ENCODE measurements at regions not wholly inside any gene's neighbourhood (a gene's known extent, or its start where the extent isn't known, plus 50 kb on each side); places are given as distances from the start of the nearest gene placed in this dataset.

DNA sequence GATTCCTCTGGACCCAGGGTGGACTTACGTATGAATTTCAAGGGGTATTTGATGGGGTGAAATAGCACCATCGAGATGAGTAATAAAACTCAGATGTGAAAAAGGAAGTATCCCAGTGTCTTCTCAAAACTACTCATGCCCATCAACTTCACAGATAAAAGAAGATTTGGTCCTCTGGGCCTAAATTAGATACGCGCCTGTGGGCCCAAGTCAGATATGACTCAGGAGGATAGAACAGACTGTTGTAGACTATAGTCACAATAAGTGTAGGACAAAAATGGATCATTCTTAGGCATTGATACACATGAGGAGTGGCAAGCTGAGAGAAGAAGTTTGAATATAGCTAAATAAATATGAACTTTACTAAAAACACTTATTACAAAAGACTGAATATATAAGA lies 2438.8 kb downstream of the PCDH9 start (continued):
- TF ChIP-seq, protein P1, sequence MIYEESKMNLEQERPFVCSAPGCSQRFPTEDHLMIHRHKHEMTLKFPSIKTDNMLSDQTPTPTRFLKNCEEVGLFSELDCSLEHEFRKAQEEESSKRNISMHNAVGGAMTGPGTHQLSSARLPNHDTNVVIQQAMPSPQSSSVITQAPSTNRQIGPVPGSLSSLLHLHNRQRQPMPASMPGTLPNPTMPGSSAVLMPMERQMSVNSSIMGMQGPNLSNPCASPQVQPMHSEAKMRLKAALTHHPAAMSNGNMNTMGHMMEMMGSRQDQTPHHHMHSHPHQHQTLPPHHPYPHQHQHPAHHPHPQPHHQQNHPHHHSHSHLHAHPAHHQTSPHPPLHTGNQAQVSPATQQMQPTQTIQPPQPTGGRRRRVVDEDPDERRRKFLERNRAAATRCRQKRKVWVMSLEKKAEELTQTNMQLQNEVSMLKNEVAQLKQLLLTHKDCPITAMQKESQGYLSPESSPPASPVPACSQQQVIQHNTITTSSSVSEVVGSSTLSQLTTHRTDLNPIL (CRISPR knock-in tag; IDR thresholded peaks at IDR 0.05; ENCODE audit: low read depth): no peak
- TF ChIP-seq OSR1 (CRISPR knock-in tag; IDR thresholded peaks at IDR 0.05): no peak
- TF ChIP-seq TCF4 (CRISPR knock-in tag; IDR thresholded peaks at IDR 0.05; ENCODE audit: borderline replicate concordance): no peak
- no peak for TF ChIP-seq ZFP3 (CRISPR knock-in tag; IDR thresholded peaks at IDR 0.05)
- TF ChIP-seq SNAI2 (CRISPR knock-in tag; IDR thresholded peaks at IDR 0.05): no peak

DNA sequence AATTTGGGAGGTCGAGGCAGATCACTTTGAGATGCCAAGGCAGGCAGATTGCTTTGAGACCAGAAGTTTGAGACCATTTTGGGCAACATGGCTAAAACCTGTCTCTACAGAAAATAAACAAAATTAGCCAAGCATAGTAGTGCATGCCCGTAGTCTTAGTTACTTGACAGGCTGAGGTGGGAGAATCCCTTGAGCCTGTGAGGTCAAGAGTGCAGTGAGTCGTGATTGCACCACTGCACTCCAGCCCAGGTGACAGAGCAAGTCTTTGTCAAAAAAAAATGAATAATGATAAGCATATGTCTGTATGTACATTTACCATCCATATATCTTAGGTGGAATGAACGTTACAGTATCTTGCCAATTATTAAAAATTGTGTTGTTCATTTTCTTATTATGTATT lies 2447.7 kb downstream of the PCDH9 start:
- no peak for ATAC-seq
- TF ChIP-seq, protein P2, sequence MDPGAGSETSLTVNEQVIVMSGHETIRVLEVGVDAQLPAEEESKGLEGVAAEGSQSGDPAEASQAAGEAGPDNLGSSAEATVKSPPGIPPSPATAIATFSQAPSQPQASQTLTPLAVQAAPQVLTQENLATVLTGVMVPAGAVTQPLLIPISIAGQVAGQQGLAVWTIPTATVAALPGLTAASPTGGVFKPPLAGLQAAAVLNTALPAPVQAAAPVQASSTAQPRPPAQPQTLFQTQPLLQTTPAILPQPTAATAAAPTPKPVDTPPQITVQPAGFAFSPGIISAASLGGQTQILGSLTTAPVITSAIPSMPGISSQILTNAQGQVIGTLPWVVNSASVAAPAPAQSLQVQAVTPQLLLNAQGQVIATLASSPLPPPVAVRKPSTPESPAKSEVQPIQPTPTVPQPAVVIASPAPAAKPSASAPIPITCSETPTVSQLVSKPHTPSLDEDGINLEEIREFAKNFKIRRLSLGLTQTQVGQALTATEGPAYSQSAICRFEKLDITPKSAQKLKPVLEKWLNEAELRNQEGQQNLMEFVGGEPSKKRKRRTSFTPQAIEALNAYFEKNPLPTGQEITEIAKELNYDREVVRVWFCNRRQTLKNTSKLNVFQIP (CRISPR knock-in tag; IDR thresholded peaks at IDR 0.05; ENCODE audit: borderline replicate concordance, low read depth): no peak
- TF ChIP-seq TOX (CRISPR knock-in tag; IDR thresholded peaks at IDR 0.05; ENCODE audit: borderline replicate concordance) (no peak), PPARA (CRISPR knock-in tag; IDR thresholded peaks at IDR 0.05; ENCODE audit: borderline replicate concordance) (no peak), TCF4 (CRISPR knock-in tag; IDR thresholded peaks at IDR 0.05; ENCODE audit: borderline replicate concordance) (no peak), ZFP3 (CRISPR knock-in tag; IDR thresholded peaks at IDR 0.05) (no peak)

DNA sequence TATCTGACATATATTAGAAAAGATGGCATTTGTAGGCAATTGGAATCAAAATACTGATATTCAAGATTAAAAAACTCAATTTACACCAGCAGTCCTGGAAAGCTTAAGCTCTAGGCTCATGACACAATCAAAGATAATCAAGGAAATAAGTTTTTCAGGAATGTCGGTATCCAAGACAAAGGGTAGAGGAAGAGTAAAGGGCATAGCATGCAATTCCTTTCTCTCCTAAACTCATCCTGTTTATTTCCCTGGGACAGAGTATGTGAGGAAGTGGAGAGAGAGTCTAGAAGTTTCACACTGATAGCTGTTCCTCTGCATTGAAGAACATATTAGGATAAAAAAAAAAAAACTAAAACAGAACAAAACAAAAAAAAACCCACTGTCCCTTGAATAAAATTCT lies 2452.1 kb downstream of the PCDH9 start:
- no peak for ATAC-seq
- TF ChIP-seq BACH2 (CRISPR knock-in tag; IDR thresholded peaks at IDR 0.05; ENCODE audit: borderline replicate concordance) (no peak), GLIS3 (CRISPR knock-in tag; IDR thresholded peaks at IDR 0.05) (no peak), ZC3H10 (CRISPR knock-in tag; IDR thresholded peaks at IDR 0.05) (no peak), ZFP3 (CRISPR knock-in tag; IDR thresholded peaks at IDR 0.05) (no peak), ISL1 (CRISPR knock-in tag; IDR thresholded peaks at IDR 0.05) (no peak), ZNF565 (CRISPR knock-in tag; conservative IDR thresholded peaks at IDR 0.05; ENCODE audit: low read depth) (no peak), TOX (CRISPR knock-in tag; IDR thresholded peaks at IDR 0.05; ENCODE audit: borderline replicate concordance) (no peak), PPARA (CRISPR knock-in tag; IDR thresholded peaks at IDR 0.05; ENCODE audit: borderline replicate concordance) (no peak), ESRRG (CRISPR knock-in tag; IDR thresholded peaks at IDR 0.05) (no peak), RARB (CRISPR knock-in tag; IDR thresholded peaks at IDR 0.05) (no peak), OSR1 (CRISPR knock-in tag; IDR thresholded peaks at IDR 0.05) (no peak)
- TF ChIP-seq, protein P3, sequence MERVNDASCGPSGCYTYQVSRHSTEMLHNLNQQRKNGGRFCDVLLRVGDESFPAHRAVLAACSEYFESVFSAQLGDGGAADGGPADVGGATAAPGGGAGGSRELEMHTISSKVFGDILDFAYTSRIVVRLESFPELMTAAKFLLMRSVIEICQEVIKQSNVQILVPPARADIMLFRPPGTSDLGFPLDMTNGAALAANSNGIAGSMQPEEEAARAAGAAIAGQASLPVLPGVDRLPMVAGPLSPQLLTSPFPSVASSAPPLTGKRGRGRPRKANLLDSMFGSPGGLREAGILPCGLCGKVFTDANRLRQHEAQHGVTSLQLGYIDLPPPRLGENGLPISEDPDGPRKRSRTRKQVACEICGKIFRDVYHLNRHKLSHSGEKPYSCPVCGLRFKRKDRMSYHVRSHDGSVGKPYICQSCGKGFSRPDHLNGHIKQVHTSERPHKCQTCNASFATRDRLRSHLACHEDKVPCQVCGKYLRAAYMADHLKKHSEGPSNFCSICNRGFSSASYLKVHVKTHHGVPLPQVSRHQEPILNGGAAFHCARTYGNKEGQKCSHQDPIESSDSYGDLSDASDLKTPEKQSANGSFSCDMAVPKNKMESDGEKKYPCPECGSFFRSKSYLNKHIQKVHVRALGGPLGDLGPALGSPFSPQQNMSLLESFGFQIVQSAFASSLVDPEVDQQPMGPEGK (CRISPR knock-in tag; IDR thresholded peaks at IDR 0.05; ENCODE audit: borderline replicate concordance): no peak
- TF ChIP-seq, protein P4, sequence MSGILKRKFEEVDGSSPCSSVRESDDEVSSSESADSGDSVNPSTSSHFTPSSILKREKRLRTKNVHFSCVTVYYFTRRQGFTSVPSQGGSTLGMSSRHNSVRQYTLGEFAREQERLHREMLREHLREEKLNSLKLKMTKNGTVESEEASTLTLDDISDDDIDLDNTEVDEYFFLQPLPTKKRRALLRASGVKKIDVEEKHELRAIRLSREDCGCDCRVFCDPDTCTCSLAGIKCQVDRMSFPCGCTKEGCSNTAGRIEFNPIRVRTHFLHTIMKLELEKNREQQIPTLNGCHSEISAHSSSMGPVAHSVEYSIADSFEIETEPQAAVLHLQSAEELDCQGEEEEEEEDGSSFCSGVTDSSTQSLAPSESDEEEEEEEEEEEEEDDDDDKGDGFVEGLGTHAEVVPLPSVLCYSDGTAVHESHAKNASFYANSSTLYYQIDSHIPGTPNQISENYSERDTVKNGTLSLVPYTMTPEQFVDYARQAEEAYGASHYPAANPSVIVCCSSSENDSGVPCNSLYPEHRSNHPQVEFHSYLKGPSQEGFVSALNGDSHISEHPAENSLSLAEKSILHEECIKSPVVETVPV (CRISPR knock-in tag; IDR thresholded peaks at IDR 0.05): no peak
- TF ChIP-seq, protein P5, sequence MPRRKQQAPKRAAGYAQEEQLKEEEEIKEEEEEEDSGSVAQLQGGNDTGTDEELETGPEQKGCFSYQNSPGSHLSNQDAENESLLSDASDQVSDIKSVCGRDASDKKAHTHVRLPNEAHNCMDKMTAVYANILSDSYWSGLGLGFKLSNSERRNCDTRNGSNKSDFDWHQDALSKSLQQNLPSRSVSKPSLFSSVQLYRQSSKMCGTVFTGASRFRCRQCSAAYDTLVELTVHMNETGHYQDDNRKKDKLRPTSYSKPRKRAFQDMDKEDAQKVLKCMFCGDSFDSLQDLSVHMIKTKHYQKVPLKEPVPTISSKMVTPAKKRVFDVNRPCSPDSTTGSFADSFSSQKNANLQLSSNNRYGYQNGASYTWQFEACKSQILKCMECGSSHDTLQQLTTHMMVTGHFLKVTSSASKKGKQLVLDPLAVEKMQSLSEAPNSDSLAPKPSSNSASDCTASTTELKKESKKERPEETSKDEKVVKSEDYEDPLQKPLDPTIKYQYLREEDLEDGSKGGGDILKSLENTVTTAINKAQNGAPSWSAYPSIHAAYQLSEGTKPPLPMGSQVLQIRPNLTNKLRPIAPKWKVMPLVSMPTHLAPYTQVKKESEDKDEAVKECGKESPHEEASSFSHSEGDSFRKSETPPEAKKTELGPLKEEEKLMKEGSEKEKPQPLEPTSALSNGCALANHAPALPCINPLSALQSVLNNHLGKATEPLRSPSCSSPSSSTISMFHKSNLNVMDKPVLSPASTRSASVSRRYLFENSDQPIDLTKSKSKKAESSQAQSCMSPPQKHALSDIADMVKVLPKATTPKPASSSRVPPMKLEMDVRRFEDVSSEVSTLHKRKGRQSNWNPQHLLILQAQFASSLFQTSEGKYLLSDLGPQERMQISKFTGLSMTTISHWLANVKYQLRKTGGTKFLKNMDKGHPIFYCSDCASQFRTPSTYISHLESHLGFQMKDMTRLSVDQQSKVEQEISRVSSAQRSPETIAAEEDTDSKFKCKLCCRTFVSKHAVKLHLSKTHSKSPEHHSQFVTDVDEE (CRISPR knock-in tag; IDR thresholded peaks at IDR 0.05): no peak
- TF ChIP-seq, protein P2 (CRISPR knock-in tag; IDR thresholded peaks at IDR 0.05; ENCODE audit: borderline replicate concordance, low read depth): no peak
- TF ChIP-seq, protein P1 (CRISPR knock-in tag; IDR thresholded peaks at IDR 0.05; ENCODE audit: low read depth): no peak
